ENCODE measurements at regions not wholly inside any gene's neighbourhood (a gene's known extent, or its start where the extent isn't known, plus 50 kb on each side); places are given as distances from the start of the nearest gene placed in this dataset.

- Histone ChIP-seq H3K27me3 (ENCODE audit: insufficient read depth, low read length, poor library complexity, severe bottlenecking) (no peaks in the 10 kb centered on the region), H4K20me1 (ENCODE audit: insufficient read depth, low read length, poor library complexity, severe bottlenecking) (no peaks in the 10 kb centered on the region), H2AFZ (ENCODE audit: low read length) (no peak overlapping the region), H3K4me2 (ENCODE audit: low read depth, low read length, poor library complexity, severe bottlenecking) (no peak overlapping the region), H3K9ac (ENCODE audit: low read depth, low read length, poor library complexity, severe bottlenecking) (no peak overlapping the region), H3K9me2 (replicated peaks; ENCODE audit: low read depth, low read length) (no peaks in the 10 kb centered on the region), H3K79me2 (ENCODE audit: insufficient read depth, low read length) (no peaks in the 10 kb centered on the region), H3K4me1 (ENCODE audit: insufficient read depth, low read length, poor library complexity, severe bottlenecking) (no peaks in the 10 kb centered on the region), H3K36me3 (ENCODE audit: insufficient read depth, low read length) (no peaks in the 10 kb centered on the region), H3F3A (ENCODE audit: low read depth) (no peaks in the 10 kb centered on the region), H3K4me3 (ENCODE audit: low read length, poor library complexity, severe bottlenecking) (no peak overlapping the region), H3K9me3 (ENCODE audit: insufficient read depth, low read depth, low read length) (no peaks in the 10 kb centered on the region)
- TF ChIP-seq CTCF (conservative IDR thresholded peaks at IDR 0.05; ENCODE audit: low read length), result no peak
- no peak for TF ChIP-seq EZH2phosphoT487 (IDR thresholded peaks at IDR 0.05; ENCODE audit: borderline replicate concordance)
Observed at GRCh38 chr10:84935772-84936171, 607.4 kb downstream of the CCSER2 start.

- no peaks in the 10 kb centered on the region for H3K27me3 ChIP-seq (ENCODE audit: insufficient read depth, low read length, poor library complexity, severe bottlenecking)
- no peaks in the 10 kb centered on the region for H3F3A ChIP-seq (ENCODE audit: low read depth)
- no peaks in the 10 kb centered on the region for H3K79me2 ChIP-seq (ENCODE audit: insufficient read depth, low read length)
- no peaks in the 10 kb centered on the region for H3K4me1 ChIP-seq (ENCODE audit: insufficient read depth, low read length, poor library complexity, severe bottlenecking)
- TF ChIP-seq CTCF (conservative IDR thresholded peaks at IDR 0.05; ENCODE audit: low read length), result no peak
- no peak for TF ChIP-seq EZH2phosphoT487 (IDR thresholded peaks at IDR 0.05; ENCODE audit: borderline replicate concordance)
- no peaks in the 10 kb centered on the region for H3K9me3 ChIP-seq (ENCODE audit: insufficient read depth, low read depth, low read length)
- no peak overlapping the region for H2AFZ ChIP-seq (ENCODE audit: low read length)
- H3K36me3 ChIP-seq (ENCODE audit: insufficient read depth, low read length), result no peaks in the 10 kb centered on the region
- H3K4me3 ChIP-seq (ENCODE audit: low read length, poor library complexity, severe bottlenecking), result no peak overlapping the region
- peak overlapping the region; percentile 15 for H3K4me2 ChIP-seq (ENCODE audit: low read depth, low read length, poor library complexity, severe bottlenecking)
- no peak overlapping the region for H3K9ac ChIP-seq (ENCODE audit: low read depth, low read length, poor library complexity, severe bottlenecking)
- no peaks in the 10 kb centered on the region for H4K20me1 ChIP-seq (ENCODE audit: insufficient read depth, low read length, poor library complexity, severe bottlenecking)
- H3K9me2 ChIP-seq (replicated peaks; ENCODE audit: low read depth, low read length), result no peaks in the 10 kb centered on the region
Observed at GRCh38 chr10:84938117-84938905, 609.9 kb downstream of the CCSER2 start.

GRCh38 chr10:84943541-84943940 is 615.2 kb downstream of the CCSER2 start:
- Histone ChIP-seq H3K9ac (ENCODE audit: low read depth, low read length, poor library complexity, severe bottlenecking) (no peak overlapping the region), H3K79me2 (ENCODE audit: insufficient read depth, low read length) (no peaks in the 10 kb centered on the region), H3K4me2 (ENCODE audit: low read depth, low read length, poor library complexity, severe bottlenecking) (no peak overlapping the region), H3K4me3 (ENCODE audit: low read length, poor library complexity, severe bottlenecking) (no peak overlapping the region), H3K9me2 (replicated peaks; ENCODE audit: low read depth, low read length) (no peaks in the 10 kb centered on the region), H4K20me1 (ENCODE audit: insufficient read depth, low read length, poor library complexity, severe bottlenecking) (no peaks in the 10 kb centered on the region), H3K36me3 (ENCODE audit: insufficient read depth, low read length) (no peaks in the 10 kb centered on the region), H3K27me3 (ENCODE audit: insufficient read depth, low read length, poor library complexity, severe bottlenecking) (no peaks in the 10 kb centered on the region), H3K9me3 (ENCODE audit: insufficient read depth, low read depth, low read length) (no peaks in the 10 kb centered on the region), H3K4me1 (ENCODE audit: insufficient read depth, low read length, poor library complexity, severe bottlenecking) (no peaks in the 10 kb centered on the region), H3F3A (ENCODE audit: low read depth) (no peaks in the 10 kb centered on the region), H2AFZ (ENCODE audit: low read length) (no peak overlapping the region)
- TF ChIP-seq EZH2phosphoT487 (IDR thresholded peaks at IDR 0.05; ENCODE audit: borderline replicate concordance) (no peak), CTCF (conservative IDR thresholded peaks at IDR 0.05; ENCODE audit: low read length) (no peak)

Data from Loucy (cell line).